ENCODE measurements at regions not wholly inside any gene's neighbourhood (a gene's known extent, or its start where the extent isn't known, plus 50 kb on each side); places are given as distances from the start of the nearest gene placed in this dataset.

- no peak overlapping the region for H3K9ac ChIP-seq (ENCODE audit: extremely low read depth, low read length, poor library complexity, severe bottlenecking)
- Mint-ChIP-seq H3K4me1 (peaks cover 2% of the 10 kb centered on the region), H3K27me3 (ENCODE audit: insufficient read depth) (no peaks in the 10 kb centered on the region), H3K9me3 (peaks cover 6% of the 10 kb centered on the region), H3K27ac (no peak overlapping the region), H3K36me3 (ENCODE audit: low read depth) (no peaks in the 10 kb centered on the region), H3K4me3 (no peak overlapping the region)
- no peak overlapping the region for H3K4me3 ChIP-seq (ENCODE audit: low read length)
- no peak overlapping the region for H3K27ac ChIP-seq (ENCODE audit: low read depth, low read length)
- 67 to 90% methylated on average over 2 of the region's 3 CpGs for WGBS, 2 experiments (ENCODE audit: insufficient coverage in 1 of 2, insufficient read length in 1 of 2)
- no peaks in the 10 kb centered on the region for H3K4me1 ChIP-seq (ENCODE audit: control insufficient read depth, insufficient read depth, low read length)
- DNase-seq: no peak
- H3K27me3 ChIP-seq (ENCODE audit: control insufficient read depth, insufficient read depth, low read length, poor library complexity, severe bottlenecking): no peaks in the 10 kb centered on the region
- no peaks in the 10 kb centered on the region for H3K9me3 ChIP-seq (ENCODE audit: control insufficient read depth, low read length)
- no peaks in the 10 kb centered on the region for H3K36me3 ChIP-seq (ENCODE audit: control insufficient read depth, insufficient read depth, low read length)
- no peak for TF ChIP-seq CTCF (conservative IDR thresholded peaks at IDR 0.05)
These were observed 662.2 kb upstream of the LRFN5 start for GRCh38 chr14:40944521-40944920.

GRCh38 chr14:40936861-40937260 is 669.8 kb upstream of the LRFN5 start:
- Mint-ChIP-seq H3K27ac (no peak overlapping the region), H3K9me3 (no peaks in the 10 kb centered on the region), H3K4me1 (no peaks in the 10 kb centered on the region), H3K4me3 (no peak overlapping the region), H3K27me3 (ENCODE audit: insufficient read depth) (no peaks in the 10 kb centered on the region), H3K36me3 (ENCODE audit: low read depth) (no peaks in the 10 kb centered on the region)
- H3K4me3 ChIP-seq (ENCODE audit: low read length): no peak overlapping the region
- H3K27me3 ChIP-seq (ENCODE audit: control insufficient read depth, insufficient read depth, low read length, poor library complexity, severe bottlenecking): no peaks in the 10 kb centered on the region
- H3K9me3 ChIP-seq (ENCODE audit: control insufficient read depth, low read length): no peaks in the 10 kb centered on the region
- DNase-seq: no peak
- no peak overlapping the region for H3K27ac ChIP-seq (ENCODE audit: low read depth, low read length)
- no peaks in the 10 kb centered on the region for H3K4me1 ChIP-seq (ENCODE audit: control insufficient read depth, insufficient read depth, low read length)
- 89% methylated on average over 1 of the region's 1 CpG; no CpG with 5 or more reads in 1 of the 2 experiments for WGBS, 2 experiments (ENCODE audit: insufficient coverage in 1 of 2, insufficient read length in 1 of 2)
- H3K36me3 ChIP-seq (ENCODE audit: control insufficient read depth, insufficient read depth, low read length): no peaks in the 10 kb centered on the region
- no peak overlapping the region for H3K9ac ChIP-seq (ENCODE audit: extremely low read depth, low read length, poor library complexity, severe bottlenecking)
- TF ChIP-seq CTCF (conservative IDR thresholded peaks at IDR 0.05): no peak

- H3K9me3 ChIP-seq (ENCODE audit: control insufficient read depth, low read length): no peaks in the 10 kb centered on the region
- H3K27me3 ChIP-seq (ENCODE audit: control insufficient read depth, insufficient read depth, low read length, poor library complexity, severe bottlenecking): no peaks in the 10 kb centered on the region
- DNase-seq: no peak
- no peak for TF ChIP-seq CTCF (conservative IDR thresholded peaks at IDR 0.05)
- H3K4me3 ChIP-seq (ENCODE audit: low read length): no peak overlapping the region
- H3K9me3 Mint-ChIP-seq: no peaks in the 10 kb centered on the region
- H3K9ac ChIP-seq (ENCODE audit: extremely low read depth, low read length, poor library complexity, severe bottlenecking): no peak overlapping the region
- no peaks in the 10 kb centered on the region for H3K36me3 ChIP-seq (ENCODE audit: control insufficient read depth, insufficient read depth, low read length)
- H3K27ac Mint-ChIP-seq: no peak overlapping the region
- H3K4me1 ChIP-seq (ENCODE audit: control insufficient read depth, insufficient read depth, low read length): no peaks in the 10 kb centered on the region
- H3K4me3 Mint-ChIP-seq: no peak overlapping the region
- no peaks in the 10 kb centered on the region for H3K4me1 Mint-ChIP-seq
- no peaks in the 10 kb centered on the region for H3K27me3 Mint-ChIP-seq (ENCODE audit: insufficient read depth)
- H3K27ac ChIP-seq (ENCODE audit: low read depth, low read length): no peak overlapping the region
- no peaks in the 10 kb centered on the region for H3K36me3 Mint-ChIP-seq (ENCODE audit: low read depth)
These were observed 686.3 kb upstream of the LRFN5 start for GRCh38 chr14:40920380-40920779.
